Endometrium (tissue), 2 donors: ENCODE measurements at regions not wholly inside any gene's neighbourhood (a gene's known extent, or its start where the extent isn't known, plus 50 kb on each side); places are given as distances from the start of the nearest gene placed in this dataset.

ENCODE experiments used
- FAIRE-seq: peaks from 2 replicates; lab custom pipeline; 2012; peaks lifted over from hg19 to GRCh38; lab: Jason Lieb, UNC
- donor health status: control.
- donor health status: control.

DNA sequence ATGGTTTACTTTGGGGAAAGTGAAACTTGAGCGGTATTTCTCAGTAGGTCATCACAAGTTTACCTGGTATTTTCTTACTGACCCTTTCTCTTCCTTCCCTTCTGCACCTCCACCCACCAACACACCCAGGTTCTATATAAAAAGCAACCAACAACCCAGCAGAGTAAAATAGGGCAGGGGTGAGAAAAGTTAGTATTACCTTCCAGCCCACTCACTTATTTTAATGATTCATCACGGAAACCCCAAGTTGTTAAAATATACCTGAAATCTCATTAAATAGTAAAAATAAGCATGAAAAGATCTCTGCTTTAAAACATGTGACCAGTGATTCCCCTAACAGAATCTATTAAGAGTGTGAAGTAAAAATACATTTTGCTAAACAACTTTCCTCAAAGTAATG, 306.1 kb downstream of the ZEB2 start:
- FAIRE-seq, result no peak

GRCh38 chr2:144211826-144212225, 308.1 kb downstream of the ZEB2 start:
- FAIRE-seq, result no peak

GRCh38 chr2:144211065-144211464, 308.9 kb downstream of the ZEB2 start:
- no peak for FAIRE-seq

DNA sequence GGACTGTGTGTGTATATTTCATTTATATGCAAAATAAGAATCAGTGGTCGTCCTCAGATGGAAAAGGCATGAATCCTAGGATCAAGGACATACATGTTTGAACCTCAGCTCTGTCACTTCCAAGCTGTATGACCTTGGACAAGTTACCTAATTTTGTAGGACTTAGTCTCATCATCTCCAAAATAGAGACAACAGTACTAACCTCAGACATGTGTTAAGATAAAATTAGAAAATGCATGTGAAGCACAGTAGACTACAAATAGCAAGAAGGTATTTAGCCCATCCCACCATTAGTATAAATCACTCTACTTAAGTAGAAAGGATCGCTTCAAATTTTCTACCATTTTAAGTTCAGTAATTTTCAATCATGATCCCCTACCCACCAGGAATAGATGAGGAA, 309.8 kb downstream of the ZEB2 start:
- FAIRE-seq, result no peak

- FAIRE-seq, result no peak
These were observed 311.0 kb downstream of the ZEB2 start for GRCh38 chr2:144208924-144209323.

DNA sequence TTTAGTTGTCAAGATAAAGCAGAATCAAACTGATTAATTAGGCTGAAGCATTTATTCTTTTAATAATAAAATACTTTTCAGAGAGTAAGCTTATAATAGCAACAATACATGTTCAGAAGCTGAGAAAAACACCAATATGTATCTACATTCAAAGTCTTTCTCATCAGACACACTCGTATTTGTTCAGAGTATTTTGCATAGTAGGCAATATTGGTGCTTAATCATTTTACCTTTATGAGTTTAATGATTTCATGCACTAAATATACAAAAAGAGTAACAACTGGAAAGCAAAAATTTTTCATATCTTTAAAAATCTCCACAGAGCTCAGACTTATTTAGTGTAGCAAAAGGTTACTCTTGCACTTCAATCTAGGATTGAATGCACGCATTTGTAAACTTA, 313.9 kb downstream of the ZEB2 start:
- FAIRE-seq, result no peak

- no peak for FAIRE-seq
These were observed 318.0 kb downstream of the ZEB2 start for GRCh38 chr2:144201868-144202468.

DNA sequence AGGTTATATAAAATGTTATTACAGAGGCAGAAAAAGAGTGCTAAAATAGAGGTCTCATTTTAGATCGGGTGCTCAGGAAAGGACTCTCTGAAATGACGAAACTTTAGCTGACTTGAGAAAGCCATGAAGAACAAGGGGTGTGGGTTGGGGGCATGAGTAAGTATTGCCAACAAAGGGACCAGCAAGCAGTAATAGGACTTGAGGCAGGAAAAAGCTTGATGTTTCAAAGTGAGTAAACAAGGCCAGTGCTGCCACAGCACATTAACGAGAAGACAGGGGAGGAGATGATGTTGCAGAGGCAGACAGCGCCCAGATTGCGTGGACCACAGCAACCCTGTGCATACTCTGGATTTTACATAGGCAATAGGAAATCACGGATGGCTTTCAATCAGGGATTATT, 318.8 kb downstream of the ZEB2 start:
- no peak for FAIRE-seq

DNA sequence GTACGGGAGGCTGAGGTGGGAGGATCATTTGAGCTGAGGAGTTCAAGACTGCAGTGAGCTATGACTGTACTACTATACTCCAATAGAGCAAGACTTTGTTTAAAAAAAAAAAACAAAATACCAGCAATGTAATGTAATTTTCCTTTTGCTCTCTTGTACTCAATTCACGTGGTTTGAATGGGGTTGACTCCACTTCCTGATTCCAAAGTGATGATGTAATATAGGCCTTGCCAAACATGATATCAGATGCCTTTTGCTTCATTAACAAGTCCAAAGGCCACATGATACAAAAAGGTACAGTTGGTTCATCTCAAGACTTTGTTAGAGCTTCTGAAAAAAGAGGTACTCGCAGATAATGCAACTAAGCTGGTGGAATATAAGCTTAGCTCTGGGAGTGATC, 321.8 kb downstream of the ZEB2 start:
- FAIRE-seq, result no peak

DNA sequence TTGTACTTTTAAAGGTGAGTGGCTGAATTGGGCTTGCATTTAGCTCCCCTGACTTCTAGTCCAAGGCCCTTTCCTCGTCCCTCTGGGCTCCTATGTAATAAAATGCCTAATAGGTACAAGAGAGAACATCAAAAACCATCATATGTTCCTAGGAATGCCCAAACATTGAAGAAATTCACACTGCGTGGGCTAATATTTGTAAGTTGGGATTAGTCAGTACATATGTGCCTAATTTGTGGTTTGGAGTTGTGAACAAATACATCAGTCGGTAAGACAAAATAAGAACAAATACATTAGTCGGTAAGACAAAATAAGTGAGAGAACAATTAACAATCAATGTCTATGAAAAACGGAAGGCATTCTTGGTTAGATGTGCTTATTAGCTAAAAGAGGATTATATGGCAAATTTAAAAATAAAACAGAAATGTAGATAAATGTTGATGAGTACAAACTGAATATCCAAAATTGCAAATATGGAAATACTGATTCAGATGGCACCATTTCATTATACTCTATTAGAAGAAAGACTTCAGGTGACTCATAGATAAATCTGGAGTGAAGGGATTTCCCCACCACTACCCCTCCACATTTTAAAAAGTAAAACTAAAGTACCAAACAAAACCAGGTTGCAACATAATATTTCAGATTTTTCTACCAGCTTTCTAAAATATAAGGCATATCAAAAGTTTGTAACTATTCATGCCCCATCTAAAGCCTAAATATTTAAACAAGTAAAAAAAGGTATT, 325.4 kb downstream of the ZEB2 start:
- no peak for FAIRE-seq

- no peak for FAIRE-seq
These were observed 328.9 kb downstream of the ZEB2 start for GRCh38 chr2:144190908-144191605.

- FAIRE-seq, result no peak
These were observed 336.2 kb downstream of the ZEB2 start for GRCh38 chr2:144183727-144184126.

- no peak for FAIRE-seq
These were observed 338.9 kb downstream of the ZEB2 start for GRCh38 chr2:144181001-144181400.

DNA sequence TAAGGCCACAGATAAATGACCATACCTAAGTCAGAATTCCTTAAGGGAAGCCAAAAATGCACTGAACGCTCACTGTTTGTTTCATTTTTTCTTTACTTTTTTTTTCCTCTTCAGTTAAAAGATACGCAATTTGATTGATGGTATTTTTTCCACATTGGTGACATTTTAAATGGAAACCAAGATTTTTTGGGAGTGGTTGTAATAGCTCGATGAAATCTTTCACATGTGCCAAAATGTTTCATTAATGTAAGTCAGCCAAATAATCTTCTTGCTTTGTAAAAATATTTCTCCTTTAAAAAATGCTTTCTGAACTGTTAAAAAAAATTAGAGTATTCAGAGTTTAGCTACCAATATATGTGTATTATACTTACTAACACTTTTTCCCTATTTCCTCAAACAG, 339.8 kb downstream of the ZEB2 start:
- no peak for FAIRE-seq

GRCh38 chr2:144170179-144170578, 349.7 kb downstream of the ZEB2 start:
- FAIRE-seq, result no peak

DNA sequence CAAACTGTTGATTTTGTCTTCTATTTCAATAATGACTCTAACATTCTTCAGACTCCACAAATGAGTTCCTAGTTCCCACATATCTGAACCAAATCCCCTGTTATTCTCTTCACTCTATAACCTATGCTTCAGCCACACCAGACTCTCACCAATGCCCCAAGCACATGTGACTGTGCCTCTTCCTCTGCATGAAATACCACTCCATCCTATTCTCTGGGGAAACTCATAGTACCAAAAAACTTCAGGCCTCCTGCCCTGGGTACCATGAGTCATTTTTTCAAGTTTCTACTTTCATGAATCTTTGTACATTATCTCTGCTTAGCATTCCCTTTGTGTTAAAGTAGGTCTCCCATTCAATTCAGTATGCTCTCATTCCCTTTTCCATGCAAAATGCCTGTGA, 353.2 kb downstream of the ZEB2 start:
- FAIRE-seq, result no peak

- no peak for FAIRE-seq
These were observed 354.2 kb downstream of the ZEB2 start for GRCh38 chr2:144165599-144166250.

- no peak for FAIRE-seq
These were observed 356.3 kb downstream of the ZEB2 start for GRCh38 chr2:144163592-144163991.

- no peak for FAIRE-seq
These were observed 357.3 kb downstream of the ZEB2 start for GRCh38 chr2:144162652-144163051.

- FAIRE-seq, result no peak
These were observed 358.9 kb downstream of the ZEB2 start for GRCh38 chr2:144161061-144161460.

GRCh38 chr2:144159240-144159639, 360.7 kb downstream of the ZEB2 start:
- FAIRE-seq, result no peak

- no peak for FAIRE-seq
These were observed 361.8 kb downstream of the ZEB2 start for GRCh38 chr2:144158096-144158495.
